A549 (cell line): ENCODE measurements at regions not wholly inside any gene's neighbourhood (a gene's known extent, or its start where the extent isn't known, plus 50 kb on each side); places are given as distances from the start of the nearest gene placed in this dataset.

Experiments used
- ATAC-seq, 2 experiments: fragments of 200-7000 bp in 1 of 2; fragments of >200 bp in 1 of 2; cut with Nextera tagmentation in 1 of 2; cut with Tn5 transposase in 1 of 2; 3 replicates each; pipeline versions ENCODE4 v1.8.0 to v1.9.1; 2018 to 2020; ENCODE audit warnings: mild to moderate bottlenecking in 1 of 2, moderate library complexity in 1 of 2
- CTCF ChIA-PET: fragments of 300-600 bp; sonication (Branson Sonifier 250); formaldehyde crosslinking; extraction: SDS; loops from one replicate; lab custom pipeline; 2021; ENCODE audit warnings: antibody characterized with exemption, inconsistent platforms; lab: Yijun Ruan, JAX
- POLR2A ChIA-PET: fragments of 350-600 bp; formaldehyde crosslinking; extraction: SDS; loops from one replicate; lab custom pipeline; 2021; ENCODE audit warnings: antibody characterized with exemption, inconsistent platforms; lab: Yijun Ruan, JAX
- DNase-seq, 2 experiments: peaks; one replicate each; pipeline versions ENCODE4 v3.0.0 to v3.0.0-alpha.2; 2011 to 2016; ENCODE audit warnings: low read depth in 1 of 2, low spot score in 1 of 2
- FAIRE-seq: peaks from 2 replicates; lab custom pipeline; 2011; peaks lifted over from hg19 to GRCh38; lab: Jason Lieb, UNC
- H3K27ac ChIP-seq, 2 experiments: fragments of >200 bp; sonication (Bioruptor Twin); formaldehyde crosslinking; 3 replicates each; pipeline ENCODE4 v1.5.1; 2016 to 2017
- H3K4me1 ChIP-seq: fragments of >200 bp; sonication (Bioruptor Twin); formaldehyde crosslinking; 3 replicates; pipeline ENCODE4 v1.6.1; 2016
- H3K4me2 ChIP-seq: fragments of >200 bp; sonication (Bioruptor Twin); formaldehyde crosslinking; 3 replicates; pipeline ENCODE4 v1.6.1; 2016
- H3K4me3 ChIP-seq: fragments of >200 bp; sonication (Bioruptor Twin); formaldehyde crosslinking; 3 replicates; pipeline ENCODE4 v1.5.1; 2016
- H3K9me3 ChIP-seq: fragments of >200 bp; sonication (Bioruptor Twin); formaldehyde crosslinking; 3 replicates; pipeline ENCODE4 v1.6.1; 2016
- BHLHE40 ChIP-seq: IDR thresholded peaks from 2 replicates; pipeline ENCODE4 v1.6.1; 2012; ENCODE audit warnings: low read depth, low read length, inconsistent platforms
- CEBPB ChIP-seq, 2 experiments: fragments of >200 bp in 1 of 2; sonication (Bioruptor Twin) in 1 of 2; formaldehyde crosslinking in 1 of 2; IDR thresholded peaks; 2 replicates each; pipeline ENCODE4 v1.6.1; 2012 to 2016
- CHD2 ChIP-seq: fragments of 150-350 bp; IDR thresholded peaks from 2 replicates; pipeline ENCODE4 v1.6.1; 2014; ENCODE audit warnings: low read length; ENCODE audit not compliant: partially characterized antibody
- EP300 ChIP-seq, 2 experiments: fragments of >200 bp; sonication (Bioruptor Twin); formaldehyde crosslinking; IDR thresholded peaks; 2 replicates in 1 of 2; 3 replicates in 1 of 2; pipeline ENCODE4 v1.6.1; 2016 to 2017
- ESRRA ChIP-seq: fragments of 150-350 bp; IDR thresholded peaks from 2 replicates; pipeline ENCODE4 v1.6.1; 2014; ENCODE audit warnings: mild to moderate bottlenecking, low read length, borderline replicate concordance
- FOSB ChIP-seq: fragments of 250-450 bp; sonication (Bioruptor Pico); IDR thresholded peaks from 2 replicates; pipeline ENCODE4 v1.5.0; 2020; ENCODE audit warnings: mild to moderate bottlenecking, moderate library complexity
- HDAC2 ChIP-seq: fragments of 200-600 bp; sonication (generic); IDR thresholded peaks from 2 replicates; pipeline ENCODE4 v1.6.1; 2016
- HOXB13 ChIP-seq: fragments of 250-450 bp; sonication (Bioruptor Pico); IDR thresholded peaks from 2 replicates; pipeline ENCODE4 v1.5.0; 2020; ENCODE audit warnings: low read depth, mild to moderate bottlenecking, moderate library complexity
- KDM1A ChIP-seq: fragments of 200-600 bp; sonication (generic); IDR thresholded peaks from 2 replicates; pipeline ENCODE4 v1.6.1; 2016; ENCODE audit warnings: low read depth, mild to moderate bottlenecking
- KDM5A ChIP-seq: fragments of 200-600 bp; sonication (generic); IDR thresholded peaks from 2 replicates; pipeline ENCODE4 v1.6.1; 2016; ENCODE audit warnings: antibody characterized with exemption, mild to moderate bottlenecking
- NR3C1 ChIP-seq: fragments of >200 bp; sonication (Bioruptor Twin); formaldehyde crosslinking; IDR thresholded peaks from 3 replicates; pipeline ENCODE4 v1.6.1; 2017
- PHF8 ChIP-seq: fragments of 200-600 bp; sonication (generic); IDR thresholded peaks from 2 replicates; pipeline ENCODE4 v1.6.1; 2016; ENCODE audit warnings: low read depth, mild to moderate bottlenecking, antibody characterized with exemption, moderate library complexity, borderline replicate concordance
- POLR2A ChIP-seq: IDR thresholded peaks from 2 replicates; pipeline ENCODE4 v1.6.1; 2012; ENCODE audit warnings: mild to moderate bottlenecking, low read length
- RAD21 ChIP-seq, 2 experiments: fragments of >200 bp in 1 of 2; sonication (Bioruptor Twin) in 1 of 2; formaldehyde crosslinking in 1 of 2; IDR thresholded peaks in 1 of 2; conservative IDR thresholded peaks in 1 of 2; 2 replicates in 1 of 2; 3 replicates in 1 of 2; pipeline ENCODE4 v1.6.1; 2012 to 2018; ENCODE audit warnings: inconsistent platforms in 1 of 2
- RARB ChIP-seq: fragments of 250-450 bp; sonication (Bioruptor Pico); IDR thresholded peaks from 2 replicates; pipeline ENCODE4 v1.8.0; 2021; ENCODE audit warnings: mild to moderate bottlenecking, moderate library complexity
- SMC3 ChIP-seq: fragments of >200 bp; sonication (Bioruptor Twin); formaldehyde crosslinking; IDR thresholded peaks from 3 replicates; pipeline ENCODE4 v1.6.1; 2018; ENCODE audit warnings: inconsistent platforms
- SREBF2 ChIP-seq: fragments of 450-650 bp; IDR thresholded peaks from 2 replicates; pipeline ENCODE4 v1.6.1; 2014; ENCODE audit warnings: mild to moderate bottlenecking, moderate library complexity
- TFCP2L1 ChIP-seq: fragments of 250-450 bp; sonication (Bioruptor Pico); IDR thresholded peaks from 2 replicates; pipeline ENCODE4 v1.5.0; 2021; ENCODE audit warnings: mild to moderate bottlenecking
- WGBS: methylation state at CpG from one replicate; pipeline ENCODE4 v1.1.6; 2017; ENCODE audit errors: missing lambda C conversion rate; 5-methylcytosine and 5-hydroxymethylcytosine counted together
- TF ChIP-seq, protein P1 (sequence below): fragments of >200 bp; sonication (Bioruptor Twin); formaldehyde crosslinking; IDR thresholded peaks from 3 replicates; pipeline ENCODE4 v1.5.1; 2016
- TF ChIP-seq, protein P2 (sequence below): fragments of >200 bp; sonication (Bioruptor Twin); formaldehyde crosslinking; IDR thresholded peaks from 3 replicates; pipeline ENCODE4 v1.6.1; 2016
- TF ChIP-seq, protein P3 (sequence below): IDR thresholded peaks from 2 replicates; pipeline ENCODE4 v1.6.1; 2012
- TF ChIP-seq, protein P4 (sequence below): fragments of 150-350 bp; IDR thresholded peaks from 2 replicates; pipeline ENCODE4 v1.6.1; 2014; ENCODE audit warnings: low read depth, mild to moderate bottlenecking, low read length
- TF ChIP-seq, protein P5 (sequence below): IDR thresholded peaks from 2 replicates; pipeline ENCODE4 v1.6.1; 2012; ENCODE audit warnings: low read depth, borderline replicate concordance

DNA sequence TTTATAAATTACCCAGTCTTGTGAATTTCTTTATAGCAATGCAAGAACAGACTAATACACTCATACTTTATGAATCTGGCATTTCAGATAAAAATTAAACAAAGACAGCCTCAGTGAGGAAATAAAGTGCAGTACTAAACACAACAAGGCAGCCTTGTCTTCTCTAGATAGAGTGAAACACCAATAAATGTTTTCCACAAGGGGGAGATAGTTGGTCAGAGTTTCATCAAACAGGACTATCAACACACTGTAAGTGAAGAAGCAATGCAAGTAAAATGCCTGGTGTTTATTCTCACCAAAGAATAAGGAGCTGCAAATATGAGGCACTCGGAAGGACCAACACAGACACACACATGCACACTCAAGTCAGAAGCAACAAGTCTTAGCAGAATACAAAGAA lies 62.8 kb downstream of the FAM9B start:
- POLR2A ChIA-PET: no interaction called here
- no peaks in the 10 kb centered on the region for H3K4me1 ChIP-seq
- no peak overlapping the region for H3K4me3 ChIP-seq
- ATAC-seq (peak; percentile 81 to 90), DNase-seq (peak; percentile 20 to 67), FAIRE-seq (peak; percentile 56)
- H3K9me3 ChIP-seq: no peaks in the 10 kb centered on the region
- CTCF ChIA-PET: interaction anchor here (0.6 to 1.9 kb wide), 10 partner anchors 10 to 1513 kb away, joined by 3 to 5 read pairs (median 4); no protein-coding TSS in a partner anchor
- H3K27ac ChIP-seq: no peak overlapping the region
- TF ChIP-seq SMC3: peak; percentile 82
- TF ChIP-seq RAD21 (conservative IDR thresholded peaks at IDR 0.05 in 1 of 2, IDR thresholded peaks at IDR 0.05 in 1 of 2): peak; percentile 74 to 77
- no peak for TF ChIP-seq PHF8
- TF ChIP-seq, protein P1, sequence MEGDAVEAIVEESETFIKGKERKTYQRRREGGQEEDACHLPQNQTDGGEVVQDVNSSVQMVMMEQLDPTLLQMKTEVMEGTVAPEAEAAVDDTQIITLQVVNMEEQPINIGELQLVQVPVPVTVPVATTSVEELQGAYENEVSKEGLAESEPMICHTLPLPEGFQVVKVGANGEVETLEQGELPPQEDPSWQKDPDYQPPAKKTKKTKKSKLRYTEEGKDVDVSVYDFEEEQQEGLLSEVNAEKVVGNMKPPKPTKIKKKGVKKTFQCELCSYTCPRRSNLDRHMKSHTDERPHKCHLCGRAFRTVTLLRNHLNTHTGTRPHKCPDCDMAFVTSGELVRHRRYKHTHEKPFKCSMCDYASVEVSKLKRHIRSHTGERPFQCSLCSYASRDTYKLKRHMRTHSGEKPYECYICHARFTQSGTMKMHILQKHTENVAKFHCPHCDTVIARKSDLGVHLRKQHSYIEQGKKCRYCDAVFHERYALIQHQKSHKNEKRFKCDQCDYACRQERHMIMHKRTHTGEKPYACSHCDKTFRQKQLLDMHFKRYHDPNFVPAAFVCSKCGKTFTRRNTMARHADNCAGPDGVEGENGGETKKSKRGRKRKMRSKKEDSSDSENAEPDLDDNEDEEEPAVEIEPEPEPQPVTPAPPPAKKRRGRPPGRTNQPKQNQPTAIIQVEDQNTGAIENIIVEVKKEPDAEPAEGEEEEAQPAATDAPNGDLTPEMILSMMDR: peak; percentile 52
- WGBS: 13% methylated on average over 1 of the region's 1 CpG
- no peak overlapping the region for H3K4me2 ChIP-seq

DNA sequence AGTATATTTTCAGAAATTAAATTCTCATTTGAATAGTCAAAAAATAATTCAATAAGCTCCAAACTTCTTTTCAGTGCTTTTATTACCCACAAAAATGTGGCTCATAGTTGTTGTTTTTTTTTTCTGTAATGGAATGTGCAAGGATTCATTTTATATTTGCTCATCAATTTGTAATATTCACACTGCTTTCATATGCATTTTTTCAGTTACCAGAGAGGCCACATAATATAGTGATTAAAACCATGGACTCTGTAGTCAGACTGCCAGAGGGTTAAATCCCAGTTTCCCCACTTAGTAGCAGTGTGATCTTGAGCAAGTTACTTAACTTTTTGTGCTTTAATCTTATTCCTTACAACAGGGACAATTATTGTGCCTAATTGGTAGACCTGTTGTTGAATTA lies 64.5 kb downstream of the FAM9B start:
- ChIA-PET POLR2A (no interaction called here), CTCF (no interaction called here)
- DNase-seq (no peak), ATAC-seq (no peak), FAIRE-seq (no peak)
- Histone ChIP-seq H3K4me1 (no peaks in the 10 kb centered on the region), H3K4me2 (no peak overlapping the region), H3K27ac (no peak overlapping the region), H3K9me3 (no peaks in the 10 kb centered on the region), H3K4me3 (no peak overlapping the region)
- TF ChIP-seq FOSB (CRISPR knock-in tag): no peak
- TF ChIP-seq HOXB13 (CRISPR knock-in tag): no peak
- TF ChIP-seq, protein P2, sequence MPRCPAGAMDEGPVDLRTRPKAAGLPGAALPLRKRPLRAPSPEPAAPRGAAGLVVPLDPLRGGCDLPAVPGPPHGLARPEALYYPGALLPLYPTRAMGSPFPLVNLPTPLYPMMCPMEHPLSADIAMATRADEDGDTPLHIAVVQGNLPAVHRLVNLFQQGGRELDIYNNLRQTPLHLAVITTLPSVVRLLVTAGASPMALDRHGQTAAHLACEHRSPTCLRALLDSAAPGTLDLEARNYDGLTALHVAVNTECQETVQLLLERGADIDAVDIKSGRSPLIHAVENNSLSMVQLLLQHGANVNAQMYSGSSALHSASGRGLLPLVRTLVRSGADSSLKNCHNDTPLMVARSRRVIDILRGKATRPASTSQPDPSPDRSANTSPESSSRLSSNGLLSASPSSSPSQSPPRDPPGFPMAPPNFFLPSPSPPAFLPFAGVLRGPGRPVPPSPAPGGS: no peak
- TF ChIP-seq RARB: no peak
- no peak for TF ChIP-seq KDM5A
- no peak for TF ChIP-seq POLR2A
- no peak for TF ChIP-seq RAD21 (conservative IDR thresholded peaks at IDR 0.05 in 1 of 2, IDR thresholded peaks at IDR 0.05 in 1 of 2)
- TF ChIP-seq, protein P3, sequence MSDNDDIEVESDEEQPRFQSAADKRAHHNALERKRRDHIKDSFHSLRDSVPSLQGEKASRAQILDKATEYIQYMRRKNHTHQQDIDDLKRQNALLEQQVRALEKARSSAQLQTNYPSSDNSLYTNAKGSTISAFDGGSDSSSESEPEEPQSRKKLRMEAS: no peak
- TF ChIP-seq HDAC2: no peak
- no peak for TF ChIP-seq KDM1A
- no peak for TF ChIP-seq EP300 (IDR thresholded peaks at IDR 0.05)
- no peak for TF ChIP-seq CHD2
- TF ChIP-seq, protein P4, sequence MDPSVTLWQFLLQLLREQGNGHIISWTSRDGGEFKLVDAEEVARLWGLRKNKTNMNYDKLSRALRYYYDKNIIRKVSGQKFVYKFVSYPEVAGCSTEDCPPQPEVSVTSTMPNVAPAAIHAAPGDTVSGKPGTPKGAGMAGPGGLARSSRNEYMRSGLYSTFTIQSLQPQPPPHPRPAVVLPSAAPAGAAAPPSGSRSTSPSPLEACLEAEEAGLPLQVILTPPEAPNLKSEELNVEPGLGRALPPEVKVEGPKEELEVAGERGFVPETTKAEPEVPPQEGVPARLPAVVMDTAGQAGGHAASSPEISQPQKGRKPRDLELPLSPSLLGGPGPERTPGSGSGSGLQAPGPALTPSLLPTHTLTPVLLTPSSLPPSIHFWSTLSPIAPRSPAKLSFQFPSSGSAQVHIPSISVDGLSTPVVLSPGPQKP: no peak
- no peak for TF ChIP-seq SREBF2
- no peak for TF ChIP-seq ESRRA
- no peak for TF ChIP-seq TFCP2L1 (CRISPR knock-in tag)
- no peak for TF ChIP-seq BHLHE40

DNA sequence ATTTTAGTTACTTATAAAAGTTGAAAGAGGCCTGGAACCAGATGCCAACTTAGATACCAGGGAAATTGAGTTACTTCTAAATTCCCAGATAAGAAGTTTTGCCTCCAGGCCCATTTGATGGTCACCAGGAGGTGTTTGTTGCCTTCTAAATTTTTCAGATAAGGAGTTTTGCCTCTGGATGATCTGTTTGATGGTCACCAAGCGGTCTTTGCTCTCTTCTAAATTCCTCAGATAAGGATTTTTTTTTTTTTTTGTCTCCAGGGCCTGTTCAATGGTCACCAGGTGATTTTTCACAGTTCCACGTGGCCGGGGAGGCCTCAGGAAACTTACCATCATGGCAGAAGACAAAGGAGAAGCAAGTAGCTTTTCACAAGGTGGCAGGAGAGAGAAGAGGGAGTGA lies 66.5 kb downstream of the FAM9B start:
- ATAC-seq (no peak), DNase-seq (no peak), FAIRE-seq (no peak)
- TF ChIP-seq NR3C1 (no peak), RARB (no peak), CHD2 (no peak), CEBPB (IDR thresholded peaks at IDR 0.05) (no peak)
- TF ChIP-seq, protein P5, sequence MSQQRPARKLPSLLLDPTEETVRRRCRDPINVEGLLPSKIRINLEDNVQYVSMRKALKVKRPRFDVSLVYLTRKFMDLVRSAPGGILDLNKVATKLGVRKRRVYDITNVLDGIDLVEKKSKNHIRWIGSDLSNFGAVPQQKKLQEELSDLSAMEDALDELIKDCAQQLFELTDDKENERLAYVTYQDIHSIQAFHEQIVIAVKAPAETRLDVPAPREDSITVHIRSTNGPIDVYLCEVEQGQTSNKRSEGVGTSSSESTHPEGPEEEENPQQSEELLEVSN: no peak
- CTCF ChIA-PET: no interaction called here
- WGBS: 63% methylated on average over 3 of the region's 3 CpGs
- no peak overlapping the region for H3K4me2 ChIP-seq
- H3K4me1 ChIP-seq: no peaks in the 10 kb centered on the region
- no peaks in the 10 kb centered on the region for H3K9me3 ChIP-seq
- H3K27ac ChIP-seq: no peak overlapping the region
- POLR2A ChIA-PET: no interaction called here
- H3K4me3 ChIP-seq: no peak overlapping the region
